ENCODE measurements at regions not wholly inside any gene's neighbourhood (a gene's known extent, or its start where the extent isn't known, plus 50 kb on each side); places are given as distances from the start of the nearest gene placed in this dataset.

DNA sequence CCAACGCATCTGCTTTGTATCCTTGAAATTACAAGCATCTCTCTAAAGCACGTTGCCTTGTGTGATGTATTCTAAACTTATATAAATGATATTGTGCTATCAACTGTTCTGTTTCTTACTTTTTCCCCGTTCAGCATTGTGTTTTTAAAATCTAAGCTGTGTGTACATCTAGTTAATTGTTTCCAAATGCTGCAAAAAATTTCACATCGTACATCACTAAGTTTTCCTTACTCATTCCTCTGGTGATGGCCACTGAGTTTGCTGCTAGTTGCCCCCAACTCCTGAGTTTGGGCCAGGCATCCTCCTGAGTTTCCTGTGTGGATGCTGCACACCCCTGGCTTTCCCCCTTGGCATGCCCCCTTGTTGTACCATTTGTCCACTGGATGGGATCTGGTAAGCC lies 139.7 kb downstream of the MYCN start:
- TF ChIP-seq, protein P1, sequence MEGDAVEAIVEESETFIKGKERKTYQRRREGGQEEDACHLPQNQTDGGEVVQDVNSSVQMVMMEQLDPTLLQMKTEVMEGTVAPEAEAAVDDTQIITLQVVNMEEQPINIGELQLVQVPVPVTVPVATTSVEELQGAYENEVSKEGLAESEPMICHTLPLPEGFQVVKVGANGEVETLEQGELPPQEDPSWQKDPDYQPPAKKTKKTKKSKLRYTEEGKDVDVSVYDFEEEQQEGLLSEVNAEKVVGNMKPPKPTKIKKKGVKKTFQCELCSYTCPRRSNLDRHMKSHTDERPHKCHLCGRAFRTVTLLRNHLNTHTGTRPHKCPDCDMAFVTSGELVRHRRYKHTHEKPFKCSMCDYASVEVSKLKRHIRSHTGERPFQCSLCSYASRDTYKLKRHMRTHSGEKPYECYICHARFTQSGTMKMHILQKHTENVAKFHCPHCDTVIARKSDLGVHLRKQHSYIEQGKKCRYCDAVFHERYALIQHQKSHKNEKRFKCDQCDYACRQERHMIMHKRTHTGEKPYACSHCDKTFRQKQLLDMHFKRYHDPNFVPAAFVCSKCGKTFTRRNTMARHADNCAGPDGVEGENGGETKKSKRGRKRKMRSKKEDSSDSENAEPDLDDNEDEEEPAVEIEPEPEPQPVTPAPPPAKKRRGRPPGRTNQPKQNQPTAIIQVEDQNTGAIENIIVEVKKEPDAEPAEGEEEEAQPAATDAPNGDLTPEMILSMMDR (IDR thresholded peaks at IDR 0.05; ENCODE audit: insufficient read depth, low read depth, low read length, missing control alignments): no peak
- DNase-seq (ENCODE audit: low read depth): no peak
- no peak overlapping the region for H3K4me3 ChIP-seq (ENCODE audit: low read length)

DNA sequence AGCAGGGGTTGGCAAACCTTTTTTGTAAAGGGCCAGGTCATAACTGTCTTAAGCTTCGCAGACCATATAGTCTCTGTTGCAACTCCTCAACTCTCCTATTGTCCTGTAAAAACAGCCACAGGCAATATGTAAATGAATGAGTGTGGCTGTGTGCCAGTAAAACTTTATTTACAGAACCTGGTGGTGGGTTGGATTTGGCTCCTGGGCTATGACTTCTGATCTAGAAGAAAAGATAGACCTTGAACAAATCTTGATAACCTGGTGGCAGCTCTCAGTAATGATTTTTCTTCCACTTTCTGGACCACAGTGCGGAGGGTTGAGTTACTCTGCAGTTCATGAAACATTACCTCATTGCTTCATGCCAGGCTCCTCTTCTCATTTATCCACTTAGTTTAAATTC lies 139.3 kb downstream of the MYCN start:
- TF ChIP-seq, protein P1 (IDR thresholded peaks at IDR 0.05; ENCODE audit: insufficient read depth, low read depth, low read length, missing control alignments): no peak
- H3K4me3 ChIP-seq (ENCODE audit: low read length): no peak overlapping the region
- no peak for DNase-seq (ENCODE audit: low read depth)

DNA sequence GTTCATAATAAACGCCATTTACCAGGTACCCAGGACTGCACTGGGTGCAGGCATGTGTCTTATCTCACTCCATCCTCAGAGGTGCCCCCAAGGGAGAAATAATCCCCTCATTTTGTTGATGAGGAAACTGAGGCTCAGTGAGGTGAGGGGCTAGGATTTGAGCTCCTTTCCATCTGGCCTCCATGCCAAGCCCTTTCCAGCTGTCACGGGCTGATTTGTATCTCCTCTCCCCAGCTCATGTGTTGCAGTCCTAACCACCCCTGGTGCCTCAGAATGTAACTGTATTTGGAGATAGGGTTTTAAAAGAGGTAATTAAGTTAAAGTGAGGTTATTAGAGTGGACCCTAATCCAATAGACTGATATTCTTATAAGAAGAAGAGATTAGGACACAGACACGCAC lies 137.3 kb downstream of the MYCN start:
- no peak for DNase-seq (ENCODE audit: low read depth)
- no peak overlapping the region for H3K4me3 ChIP-seq (ENCODE audit: low read length)
- TF ChIP-seq, protein P1 (IDR thresholded peaks at IDR 0.05; ENCODE audit: insufficient read depth, low read depth, low read length, missing control alignments): no peak

DNA sequence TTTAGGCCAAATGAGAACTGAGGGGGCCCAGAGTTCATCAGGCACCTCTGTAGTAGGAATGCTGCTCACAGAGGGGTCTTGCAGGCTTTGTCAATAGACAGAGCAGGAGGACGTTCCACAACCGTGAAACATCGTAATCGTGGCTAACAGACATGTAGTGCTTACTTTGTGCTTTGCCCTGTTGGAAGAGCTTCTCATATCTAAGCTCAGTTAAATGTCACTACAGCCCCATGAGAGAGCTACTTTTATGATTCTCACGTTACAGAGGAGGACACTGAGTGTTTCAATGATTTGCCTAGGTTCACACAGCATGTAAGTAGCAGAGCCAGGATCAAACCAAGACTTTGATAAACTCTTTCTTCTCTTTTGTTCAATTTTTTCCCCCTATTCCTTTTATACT lies 136.6 kb downstream of the MYCN start:
- DNase-seq (ENCODE audit: low read depth): no peak
- TF ChIP-seq, protein P1 (IDR thresholded peaks at IDR 0.05; ENCODE audit: insufficient read depth, low read depth, low read length, missing control alignments): no peak
- no peak overlapping the region for H3K4me3 ChIP-seq (ENCODE audit: low read length)

DNA sequence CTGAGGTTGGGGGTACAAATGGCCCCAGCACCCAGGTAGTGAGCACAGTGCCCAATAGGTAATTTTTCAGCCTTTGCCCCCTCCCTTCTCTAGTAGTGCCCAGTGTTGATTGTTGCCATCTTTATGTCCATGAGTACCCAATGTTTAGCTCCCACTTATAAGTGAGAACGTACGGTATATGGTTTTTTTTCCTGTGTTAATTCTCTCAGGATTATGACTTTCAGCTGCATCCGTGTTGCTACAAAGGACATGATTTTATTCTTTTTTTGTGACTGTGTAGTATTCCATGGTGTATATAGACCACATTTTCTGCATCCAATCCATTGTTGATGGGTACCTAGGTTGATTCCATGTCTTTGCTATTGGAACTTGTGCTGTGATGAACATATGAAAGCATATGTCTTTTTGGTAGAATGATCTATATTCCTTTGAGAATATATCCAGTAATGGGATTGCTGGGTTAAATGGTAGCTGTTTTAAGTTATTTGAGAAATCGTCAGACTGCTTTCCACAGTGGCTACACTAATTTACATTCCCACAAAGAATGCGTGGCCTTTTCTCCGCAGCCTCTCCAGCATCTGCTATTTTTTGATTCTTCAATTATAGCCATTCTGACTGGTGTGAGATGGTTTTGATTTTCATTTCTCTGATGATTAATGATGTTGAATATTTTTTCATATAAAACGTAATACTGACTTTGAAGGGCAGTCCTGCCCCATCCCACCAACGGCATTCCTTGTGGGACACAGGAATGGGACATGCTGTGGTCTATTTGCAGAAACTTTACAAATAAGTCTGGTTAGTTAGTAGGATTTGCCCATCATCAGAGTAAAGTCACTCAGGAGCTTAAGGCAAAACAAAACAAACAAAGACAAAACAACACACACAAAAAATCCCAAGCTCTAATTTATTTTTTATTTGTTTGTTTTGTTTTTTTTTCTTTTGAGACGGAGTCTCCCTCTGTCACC lies 135.0 kb downstream of the MYCN start:
- no peak for DNase-seq (ENCODE audit: low read depth)
- no peak overlapping the region for H3K4me3 ChIP-seq (ENCODE audit: low read length)
- TF ChIP-seq, protein P1 (IDR thresholded peaks at IDR 0.05; ENCODE audit: insufficient read depth, low read depth, low read length, missing control alignments): no peak

DNA sequence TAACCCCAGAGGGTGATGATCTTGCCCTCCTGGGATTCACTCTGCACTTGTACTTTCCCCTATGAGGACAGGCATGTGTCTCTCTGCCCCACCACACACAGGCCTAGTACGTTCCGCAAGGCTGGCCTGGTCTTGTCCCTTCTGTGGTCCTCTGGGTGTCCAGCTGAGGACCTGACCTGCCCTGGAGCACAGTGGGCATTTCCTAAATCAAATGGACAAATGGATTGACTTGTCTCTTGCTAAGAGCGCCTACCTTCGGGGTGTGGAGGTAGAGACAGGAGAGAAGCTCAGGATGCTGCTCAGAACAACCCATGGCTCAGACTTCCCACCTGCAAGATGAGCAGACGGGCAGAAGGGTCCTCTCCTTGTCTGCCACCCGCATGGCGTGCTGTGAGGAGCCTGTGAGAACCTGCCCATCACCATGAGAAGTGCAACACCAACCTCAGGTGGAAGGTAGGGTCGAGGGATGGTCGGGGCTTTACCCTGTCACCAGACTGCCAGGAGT lies 133.6 kb downstream of the MYCN start:
- DNase-seq (ENCODE audit: low read depth): no peak

More for the DNA sequence above, 133.6 kb downstream of the MYCN start:
- no peak overlapping the region for H3K4me3 ChIP-seq (ENCODE audit: low read length)
- TF ChIP-seq, protein P1 (IDR thresholded peaks at IDR 0.05; ENCODE audit: insufficient read depth, low read depth, low read length, missing control alignments): no peak

All from epithelial cell of esophagus (primary cell).